Lung (tissue), 11 donors: ENCODE measurements at regions not wholly inside any gene's neighbourhood (a gene's known extent, or its start where the extent isn't known, plus 50 kb on each side); places are given as distances from the start of the nearest gene placed in this dataset.

Source experiments
- ATAC-seq: fragments of 200-7000 bp; cut with Tn5 transposase; one replicate; pipeline ENCODE4 v1.9.1; 2020; ENCODE audit warnings: moderate number of reproducible peaks; ENCODE audit not compliant: insufficient read depth, low FRiP score
- DNase-seq, 3 donors: peaks; one replicate each; pipeline ENCODE4 v3.0.0-alpha.2; 2013 to 2017
- H3K27ac ChIP-seq, 2 donors: one replicate each; pipeline ENCODE4 v1.5.1; 2013; ENCODE audit warnings: mild to moderate bottlenecking in 2 of 2, moderate library complexity in 2 of 2, control low read depth in 1 of 2, inconsistent platforms in 1 of 2, low read depth in 1 of 2, low read length in 1 of 2
- H3K27me3 ChIP-seq, 3 donors: one replicate each; pipeline ENCODE4 v1.5.1; 2013; ENCODE audit warnings: low read length in 2 of 3; ENCODE audit not compliant: control insufficient read depth in 3 of 3, insufficient read depth in 3 of 3
- H3K36me3 ChIP-seq, 4 donors: one replicate each; pipeline ENCODE4 v1.5.1; 2013; ENCODE audit warnings: low read length in 4 of 4, mild to moderate bottlenecking in 1 of 4, moderate library complexity in 1 of 4; ENCODE audit not compliant: control insufficient read depth in 4 of 4, insufficient read depth in 4 of 4
- H3K4me1 ChIP-seq, 5 donors: one replicate each; pipeline ENCODE4 v1.5.1; 2013; ENCODE audit warnings: low read length in 5 of 5, mild to moderate bottlenecking in 2 of 5, moderate library complexity in 1 of 5; ENCODE audit not compliant: control insufficient read depth in 5 of 5, insufficient read depth in 5 of 5
- H3K4me3 ChIP-seq: one replicate; pipeline ENCODE4 v1.5.1; 2013; ENCODE audit warnings: mild to moderate bottlenecking, control low read depth, moderate library complexity
- H3K9ac ChIP-seq, 2 donors: one replicate each; pipeline ENCODE4 v1.5.1; 2013; ENCODE audit warnings: low read length in 2 of 2, control low read depth in 1 of 2; ENCODE audit not compliant: insufficient read depth in 1 of 2
- H3K9me3 ChIP-seq, 4 donors: one replicate each; pipeline ENCODE4 v1.5.1; 2013; ENCODE audit warnings: low read length in 3 of 4, mild to moderate bottlenecking in 1 of 4, moderate library complexity in 1 of 4; ENCODE audit not compliant: control insufficient read depth in 4 of 4, insufficient read depth in 3 of 4
- CTCF ChIP-seq: IDR thresholded peaks from 2 replicates; pipeline ENCODE4 v1.5.1; 2012; ENCODE audit warnings: mild to moderate bottlenecking; ENCODE audit errors: control extremely low read depth, extremely low read depth
- WGBS, 2 donors: extraction: QIAGEN DNeasy Blood & Tissue Kit; methylation state at CpG; one replicate each; pipeline ENCODE4 v1.1.7; 2013; 5-methylcytosine and 5-hydroxymethylcytosine counted together
- donor health status: control.
- donor health status: control.
- donor health status: Bipolar disorder and iron deficiency.
- donor health status: healthy.
- donor health status: DM: yes; HTN: yes; CAD: no.

GRCh38 chr3:10744098-10744465 is 71.9 kb upstream of the SLC6A11 start:
- H3K36me3 ChIP-seq: no peaks in the 10 kb centered on the region

GRCh38 chr3:10745392-10745791 is 70.6 kb upstream of the SLC6A11 start:
- H3K36me3 ChIP-seq: no peaks in the 10 kb centered on the region
- no peak for DNase-seq
- no peak for ATAC-seq
- peaks cover 0 to 4% (median 0%) of the 10 kb centered on the region in 4 donors for H3K9me3 ChIP-seq
- H3K9ac ChIP-seq: no peak overlapping the region
- no peaks in the 10 kb centered on the region for H3K4me1 ChIP-seq
- no peak overlapping the region for H3K4me3 ChIP-seq
- H3K27ac ChIP-seq: no peak overlapping the region
- TF ChIP-seq CTCF: no peak
- no peaks in the 10 kb centered on the region for H3K27me3 ChIP-seq

More at GRCh38 chr3:10744098-10744465, 71.9 kb upstream of the SLC6A11 start:
- no peak overlapping the region for H3K9ac ChIP-seq
- H3K9me3 ChIP-seq: peaks cover 0 to 4% (median 0%) of the 10 kb centered on the region in 4 donors
- no peak for ATAC-seq
- no peaks in the 10 kb centered on the region for H3K27me3 ChIP-seq
- H3K27ac ChIP-seq: no peak overlapping the region
- no peak for DNase-seq
- no peak overlapping the region for H3K4me3 ChIP-seq
- no peaks in the 10 kb centered on the region for H3K4me1 ChIP-seq
- no peak for TF ChIP-seq CTCF
- WGBS, 2 donors: 17 to 28% methylated on average over 7 of the region's 7 CpGs

- Histone ChIP-seq H3K36me3 (no peaks in the 10 kb centered on the region), H3K27me3 (no peaks in the 10 kb centered on the region), H3K9me3 (peaks cover 0 to 4% (median 0%) of the 10 kb centered on the region in 4 donors), H3K4me1 (no peaks in the 10 kb centered on the region), H3K9ac (no peak overlapping the region), H3K27ac (no peak overlapping the region), H3K4me3 (no peak overlapping the region)
- ATAC-seq: no peak
- no peak for DNase-seq
- 62% methylated on average over 4 of the region's 4 CpGs for WGBS, 2 donors
- no peak for TF ChIP-seq CTCF
These were observed 70.0 kb upstream of the SLC6A11 start for GRCh38 chr3:10746001-10746400.

GRCh38 chr3:10746684-10747083 is 69.3 kb upstream of the SLC6A11 start:
- H3K4me3 ChIP-seq: no peak overlapping the region
- no peak overlapping the region for H3K27ac ChIP-seq
- TF ChIP-seq CTCF: no peak
- peaks cover 0 to 4% (median 0%) of the 10 kb centered on the region in 4 donors for H3K9me3 ChIP-seq
- no peaks in the 10 kb centered on the region for H3K27me3 ChIP-seq
- ATAC-seq (no peak), DNase-seq (no peak)
- 86 to 97% methylated on average over 2 of the region's 2 CpGs for WGBS, 2 donors
- H3K36me3 ChIP-seq: no peaks in the 10 kb centered on the region
- H3K9ac ChIP-seq: no peak overlapping the region
- no peaks in the 10 kb centered on the region for H3K4me1 ChIP-seq
